ENCODE measurements at regions not wholly inside any gene's neighbourhood (a gene's known extent, or its start where the extent isn't known, plus 50 kb on each side); places are given as distances from the start of the nearest gene placed in this dataset.

GRCh38 chr1:54480525-54480848 lies 67.5 kb upstream of the ACOT11 start:
- H3K27me3 ChIP-seq (ENCODE audit: insufficient read depth, low read length), result no peaks in the 10 kb centered on the region
- no peak overlapping the region for H3K9ac ChIP-seq (ENCODE audit: low read length)
- no peaks in the 10 kb centered on the region for H3K9me2 ChIP-seq (ENCODE audit: insufficient read depth)
- ChIA-PET POLR2A (no interaction called here), RAD21 (ENCODE audit: low non-redundant PET in 1 of 2, low total read pairs in 2 of 2, uncharacterized antibody in 2 of 2, unreplicated experiment in 2 of 2) (no interaction called here), CTCF (interaction anchor here (0.6 kb wide), 1 partner anchor 8 kb away, joined by 4 read pairs; no protein-coding TSS in a partner anchor)
- H3K9me3 ChIP-seq (ENCODE audit: control insufficient read depth in 1 of 2, insufficient read depth in 1 of 2, low read depth in 1 of 2, low read length in 2 of 2), result no peaks in the 10 kb centered on the region
- DNase-seq (ENCODE audit: low read depth, low spot score) (no peak), ATAC-seq (no peak)
- TF ChIP-seq ZBTB33 (IDR thresholded peaks at IDR 0.05; ENCODE audit: extremely low read depth, insufficient replicate concordance, low read length), result no peak
- TF ChIP-seq SP1 (IDR thresholded peaks at IDR 0.05; ENCODE audit: low read depth), result no peak
- TF ChIP-seq REST (IDR thresholded peaks at IDR 0.05; ENCODE audit: low read depth), result no peak
- TF ChIP-seq ZFX (IDR thresholded peaks at IDR 0.05), result no peak
- no peak overlapping the region for H2AFZ ChIP-seq (ENCODE audit: low read depth, low read length, poor library complexity, severe bottlenecking)
- no peak overlapping the region for H3K4me3 ChIP-seq (replicated peaks in 1 of 2; ENCODE audit: low read depth in 1 of 2, low read length in 2 of 2)
- intact Hi-C loops (cut with micrococcal nuclease), result loop anchor here (10.0 kb wide), 1 partner anchor 626 kb away; no protein-coding TSS in a partner anchor
- H3K4me2 ChIP-seq (ENCODE audit: low read length), result no peak overlapping the region
- H3K27ac ChIP-seq (ENCODE audit: low read depth, low read length), result no peak overlapping the region
- no TSS peak for BruUV-seq (replicated peaks)
- H4K20me1 ChIP-seq (ENCODE audit: insufficient read depth), result no peaks in the 10 kb centered on the region
- H3K79me2 ChIP-seq (ENCODE audit: insufficient read depth, low read length), result no peaks in the 10 kb centered on the region
- H3K36me3 ChIP-seq (ENCODE audit: control insufficient read depth in 1 of 2, insufficient read depth in 2 of 2, low read length in 2 of 2), result no peaks in the 10 kb centered on the region
- peaks cover 0 to 2% of the 10 kb centered on the region in 2 experiments; a peak in 2 of 4 replicates for H3K4me1 ChIP-seq (ENCODE audit: control insufficient read depth in 1 of 2, insufficient read depth in 2 of 2, low read length in 2 of 2)
